NCI-H748 (cell line): ENCODE measurements at regions not wholly inside any gene's neighbourhood (a gene's known extent, or its start where the extent isn't known, plus 50 kb on each side); places are given as distances from the start of the nearest gene placed in this dataset.

Experiments
- DNase-seq: peaks from one replicate; lab custom pipeline; 2025; ENCODE audit not compliant: unreplicated experiment; lab: John Stamatoyannopoulos, UW

GRCh38 chr12:76259106-76259505 lies 89.1 kb downstream of the BBS10 start:
- no peak for DNase-seq

- no peak for DNase-seq
Observed at GRCh38 chr12:76256904-76257303, 91.3 kb downstream of the BBS10 start.

- DNase-seq = no peak
Observed at GRCh38 chr12:76256321-76256720, 91.9 kb downstream of the BBS10 start.

GRCh38 chr12:76255692-76256091 lies 92.5 kb downstream of the BBS10 start:
- DNase-seq = no peak

- DNase-seq = no peak
Observed at GRCh38 chr12:76255281-76255680, 92.9 kb downstream of the BBS10 start.

- no peak for DNase-seq
Observed at GRCh38 chr12:76252031-76252430, 96.2 kb downstream of the BBS10 start.

- DNase-seq = no peak
Observed at GRCh38 chr12:76250256-76250655, 98.0 kb downstream of the BBS10 start.

GRCh38 chr12:76249501-76249900 lies 98.7 kb downstream of the BBS10 start:
- DNase-seq = no peak

- DNase-seq = no peak
Observed at GRCh38 chr12:76247992-76248391, 100.2 kb downstream of the BBS10 start.

GRCh38 chr12:76247026-76247646 lies 101.1 kb downstream of the BBS10 start:
- DNase-seq = no peak

- DNase-seq = no peak
Observed at GRCh38 chr12:76246611-76247010, 101.6 kb downstream of the BBS10 start.

GRCh38 chr12:76244300-76244699 lies 103.9 kb downstream of the BBS10 start:
- DNase-seq = no peak

- no peak for DNase-seq
Observed at GRCh38 chr12:76242813-76243550, 105.2 kb downstream of the BBS10 start.

- no peak for DNase-seq
Observed at GRCh38 chr12:76241371-76241770, 106.8 kb downstream of the BBS10 start.

- no peak for DNase-seq
Observed at GRCh38 chr12:76240281-76240680, 107.9 kb downstream of the BBS10 start.

- no peak for DNase-seq
Observed at GRCh38 chr12:76238688-76239087, 109.5 kb downstream of the BBS10 start.

GRCh38 chr12:76237086-76237701 lies 111.0 kb downstream of the BBS10 start:
- no peak for DNase-seq

- DNase-seq = no peak
Observed at GRCh38 chr12:76236640-76237039, 111.6 kb downstream of the BBS10 start.

GRCh38 chr12:76234741-76235140 lies 113.5 kb downstream of the BBS10 start:
- DNase-seq = no peak

GRCh38 chr12:76232013-76232412 lies 116.2 kb downstream of the BBS10 start:
- no peak for DNase-seq

- DNase-seq = no peak
Observed at GRCh38 chr12:76226956-76227355, 121.3 kb downstream of the BBS10 start.

- no peak for DNase-seq
Observed at GRCh38 chr12:76226397-76226796, 121.8 kb downstream of the BBS10 start.
